SK-N-SH treated with all-trans-retinoic acid at 6 μM for 48 hours (cell line): ENCODE measurements at regions not wholly inside any gene's neighbourhood (a gene's known extent, or its start where the extent isn't known, plus 50 kb on each side); places are given as distances from the start of the nearest gene placed in this dataset.

Experiments
- ATAC-seq: fragments of 200-7000 bp; cut with Tn5 transposase; 3 replicates; pipeline ENCODE4 v1.9.1; 2020; ENCODE audit warnings: mild to moderate bottlenecking, moderate library complexity
- ARNTL ChIP-seq: fragments of 450-650 bp; formaldehyde crosslinking; IDR thresholded peaks from 2 replicates; pipeline ENCODE4 v1.5.0; 2020; ENCODE audit warnings: low read depth, mild to moderate bottlenecking, moderate library complexity, borderline replicate concordance
- BACH2 ChIP-seq: fragments of 250-450 bp; sonication (Bioruptor Pico); IDR thresholded peaks from 2 replicates; pipeline ENCODE4 v1.9.0; 2021; ENCODE audit warnings: mild to moderate bottlenecking, borderline replicate concordance
- CREB5 ChIP-seq: fragments of 250-450 bp; sonication (Bioruptor Pico); IDR thresholded peaks from 2 replicates; pipeline ENCODE4 v1.5.1; 2020; ENCODE audit warnings: low read depth, mild to moderate bottlenecking, moderate library complexity
- CSDC2 ChIP-seq: fragments of 250-450 bp; sonication (Bioruptor Pico); IDR thresholded peaks from 2 replicates; pipeline ENCODE4 v1.5.0; 2020; ENCODE audit warnings: mild to moderate bottlenecking, moderate library complexity
- CSRNP3 ChIP-seq: fragments of 250-450 bp; sonication (Bioruptor Pico); IDR thresholded peaks from 2 replicates; pipeline ENCODE4 v1.5.1; 2021; ENCODE audit warnings: mild to moderate bottlenecking, moderate library complexity
- ESRRG ChIP-seq: fragments of 250-450 bp; sonication (Bioruptor Pico); IDR thresholded peaks from 2 replicates; pipeline ENCODE4 v1.6.1; 2021; ENCODE audit warnings: mild to moderate bottlenecking
- GLIS3 ChIP-seq: fragments of 250-450 bp; sonication (Bioruptor Pico); IDR thresholded peaks from 2 replicates; pipeline ENCODE4 v1.5.0; 2020; ENCODE audit warnings: mild to moderate bottlenecking, moderate library complexity
- ISL1 ChIP-seq: fragments of 250-450 bp; sonication (Bioruptor Pico); IDR thresholded peaks from 2 replicates; pipeline ENCODE4 v2.1.2; 2022; ENCODE audit warnings: mild to moderate bottlenecking, moderate library complexity
- OSR1 ChIP-seq: fragments of 250-450 bp; sonication (Bioruptor Pico); IDR thresholded peaks from 2 replicates; pipeline ENCODE4 v1.8.0; 2022; ENCODE audit warnings: moderate library complexity, mild to moderate bottlenecking, inconsistent platforms
- PATZ1 ChIP-seq: fragments of 250-450 bp; sonication (Bioruptor Pico); IDR thresholded peaks from 2 replicates; pipeline ENCODE4 v1.8.0; 2020; ENCODE audit warnings: mild to moderate bottlenecking, moderate library complexity, borderline replicate concordance
- POU6F1 ChIP-seq: fragments of 250-450 bp; sonication (Bioruptor Pico); IDR thresholded peaks from 2 replicates; pipeline ENCODE4 v1.8.0; 2021; ENCODE audit warnings: low read depth, mild to moderate bottlenecking, moderate library complexity, borderline replicate concordance
- PPARA ChIP-seq: fragments of 250-450 bp; sonication (Bioruptor Pico); IDR thresholded peaks from 2 replicates; pipeline ENCODE4 v1.5.0; 2020; ENCODE audit warnings: mild to moderate bottlenecking, borderline replicate concordance
- RARB ChIP-seq: fragments of 250-450 bp; sonication (Bioruptor Pico); IDR thresholded peaks from 2 replicates; pipeline ENCODE4 v1.8.0; 2021; ENCODE audit warnings: mild to moderate bottlenecking, moderate library complexity
- SNAI2 ChIP-seq: fragments of 250-450 bp; sonication (Bioruptor Pico); IDR thresholded peaks from 2 replicates; pipeline ENCODE4 v1.5.0; 2020; ENCODE audit warnings: mild to moderate bottlenecking, moderate library complexity
- TCF4 ChIP-seq: fragments of 250-450 bp; sonication (Bioruptor Pico); IDR thresholded peaks from 2 replicates; pipeline ENCODE4 v1.8.0; 2021; ENCODE audit warnings: mild to moderate bottlenecking, moderate library complexity, borderline replicate concordance
- TOX ChIP-seq: fragments of 250-450 bp; sonication (Bioruptor Pico); IDR thresholded peaks from 2 replicates; pipeline ENCODE4 v1.8.0; 2021; ENCODE audit warnings: mild to moderate bottlenecking, moderate library complexity, borderline replicate concordance
- ZC3H10 ChIP-seq: fragments of 250-450 bp; sonication (Bioruptor Pico); IDR thresholded peaks from 2 replicates; pipeline ENCODE4 v1.5.1; 2021; ENCODE audit warnings: mild to moderate bottlenecking, moderate library complexity
- ZFP3 ChIP-seq: fragments of 250-450 bp; sonication (Bioruptor Pico); IDR thresholded peaks from 2 replicates; pipeline ENCODE4 v1.5.0; 2020; ENCODE audit warnings: mild to moderate bottlenecking, moderate library complexity
- ZFP30 ChIP-seq: fragments of 450-650 bp; formaldehyde crosslinking; IDR thresholded peaks from 2 replicates; pipeline ENCODE4 v1.5.0; 2022; ENCODE audit warnings: mild to moderate bottlenecking, moderate library complexity
- ZNF565 ChIP-seq: fragments of 450-650 bp; formaldehyde crosslinking; conservative IDR thresholded peaks from 2 replicates; pipeline ENCODE4 v1.5.0; 2020; ENCODE audit warnings: low read depth, mild to moderate bottlenecking, moderate library complexity
- ZNF70 ChIP-seq: fragments of 450-650 bp; formaldehyde crosslinking; IDR thresholded peaks from 2 replicates; pipeline ENCODE4 v1.5.0; 2020; ENCODE audit warnings: mild to moderate bottlenecking, moderate library complexity
- ZNF8 ChIP-seq: fragments of 450-650 bp; formaldehyde crosslinking; IDR thresholded peaks from 2 replicates; pipeline ENCODE4 v1.5.0; 2020; ENCODE audit warnings: mild to moderate bottlenecking, moderate library complexity

- ATAC-seq = no peak
- TF ChIP-seq CSRNP3 = no peak
Observed at GRCh38 chr3:24725514-24726255, 231.0 kb upstream of the THRB start.

- ATAC-seq = no peak
- no peak for TF ChIP-seq ZFP30
Observed at GRCh38 chr3:24726423-24726822, 231.8 kb upstream of the THRB start.

GRCh38 chr3:24730173-24730572 is 235.5 kb upstream of the THRB start:
- ATAC-seq = no peak
- TF ChIP-seq ZFP3 (CRISPR knock-in tag) = no peak
- no peak for TF ChIP-seq TCF4 (CRISPR knock-in tag)
- no peak for TF ChIP-seq OSR1 (CRISPR knock-in tag)
- no peak for TF ChIP-seq SNAI2
- no peak for TF ChIP-seq TOX (CRISPR knock-in tag)
- no peak for TF ChIP-seq ZNF8 (CRISPR knock-in tag)

GRCh38 chr3:24734019-24734418 is 239.4 kb upstream of the THRB start:
- TF ChIP-seq RARB (CRISPR knock-in tag) (no peak), ZNF70 (CRISPR knock-in tag) (no peak), ZC3H10 (CRISPR knock-in tag) (no peak), CREB5 (no peak), ZFP30 (no peak), ISL1 (CRISPR knock-in tag) (no peak), POU6F1 (CRISPR knock-in tag) (no peak), CSDC2 (CRISPR knock-in tag) (no peak), PPARA (CRISPR knock-in tag) (no peak), PATZ1 (CRISPR knock-in tag) (no peak), ARNTL (CRISPR knock-in tag) (no peak), OSR1 (CRISPR knock-in tag) (no peak), TOX (CRISPR knock-in tag) (no peak), GLIS3 (no peak), SNAI2 (no peak), ZFP3 (CRISPR knock-in tag) (no peak)
- ATAC-seq = no peak

GRCh38 chr3:24736701-24737100 is 242.1 kb upstream of the THRB start:
- no peak for ATAC-seq
- TF ChIP-seq CSDC2 (CRISPR knock-in tag) (no peak), ZFP30 (no peak), ISL1 (CRISPR knock-in tag) (no peak), ARNTL (CRISPR knock-in tag) (no peak), ZFP3 (CRISPR knock-in tag) (no peak), PATZ1 (CRISPR knock-in tag) (no peak), ESRRG (no peak), CSRNP3 (no peak), GLIS3 (no peak), PPARA (CRISPR knock-in tag) (no peak), CREB5 (no peak), ZNF70 (CRISPR knock-in tag) (no peak), SNAI2 (no peak), ZNF565 (CRISPR knock-in tag) (no peak), ZC3H10 (CRISPR knock-in tag) (no peak), BACH2 (no peak), RARB (CRISPR knock-in tag) (no peak)
